Hematopoietic multipotent progenitor cell treated with erythropoietin and hydrocortisone succinate and interleukin-3 and kit ligand, for 6 days (in vitro differentiated cells): ENCODE measurements at regions not wholly inside any gene's neighbourhood (a gene's known extent, or its start where the extent isn't known, plus 50 kb on each side); places are given as distances from the start of the nearest gene placed in this dataset.
"Not testable (repeated sequence)": the region's sequence is repeated elsewhere in the genome, so short reads cannot be mapped to it uniquely, and the experiment has no call there.

ENCODE experiments used
- DNase-seq: peaks from one replicate; pipeline ENCODE4 v3.0.0-alpha.2; 2015

DNA sequence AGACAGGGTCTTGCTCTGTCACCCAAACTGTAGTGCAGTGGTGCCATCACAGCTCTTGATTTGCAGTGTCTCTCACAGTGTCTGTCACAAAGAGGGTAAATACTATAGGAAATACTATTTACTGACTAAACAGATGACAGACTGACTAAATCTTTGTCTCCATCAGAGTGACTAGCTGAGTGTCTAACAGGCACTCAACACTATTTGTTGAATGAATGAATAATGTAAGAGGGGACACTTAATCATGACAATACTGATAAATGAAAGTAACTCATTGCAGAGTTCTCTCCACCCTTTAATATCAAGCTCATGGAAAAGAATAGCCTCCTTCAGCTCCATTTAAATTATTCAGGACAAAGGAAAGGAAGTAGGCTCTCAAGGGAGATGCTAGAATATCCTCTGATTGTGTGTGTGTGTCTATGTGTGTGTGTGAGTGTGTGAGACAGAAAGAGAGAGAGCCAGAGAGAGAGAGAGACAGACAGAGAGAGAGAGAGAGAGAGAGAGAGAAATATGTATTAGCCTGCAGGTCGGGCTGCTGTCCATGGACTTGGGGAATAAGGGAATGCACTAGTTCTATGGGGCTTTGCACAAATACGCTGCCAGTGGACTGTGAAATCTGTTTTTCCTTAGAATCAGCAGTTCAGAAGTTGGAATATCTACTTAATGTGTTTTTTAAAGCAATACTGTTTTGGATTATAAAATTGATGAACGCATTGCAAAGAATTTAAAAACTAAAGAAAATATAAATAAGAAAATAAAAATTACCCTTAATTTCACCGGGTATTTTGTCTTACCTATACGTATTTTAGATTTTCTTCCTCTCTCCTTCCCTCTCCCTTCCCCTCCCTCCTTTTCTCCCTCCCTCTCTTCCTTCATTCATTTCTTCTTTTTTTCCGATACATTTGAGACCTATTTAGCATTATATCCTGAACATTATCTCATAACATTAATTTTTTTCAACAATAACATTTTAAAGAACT is 132.9 kb upstream of the LRIG1 start:
- DNase-seq, result no peak

- DNase-seq, result peak; percentile 4
These were observed 137.9 kb upstream of the LRIG1 start for GRCh38 chr3:66638717-66639116.

DNA sequence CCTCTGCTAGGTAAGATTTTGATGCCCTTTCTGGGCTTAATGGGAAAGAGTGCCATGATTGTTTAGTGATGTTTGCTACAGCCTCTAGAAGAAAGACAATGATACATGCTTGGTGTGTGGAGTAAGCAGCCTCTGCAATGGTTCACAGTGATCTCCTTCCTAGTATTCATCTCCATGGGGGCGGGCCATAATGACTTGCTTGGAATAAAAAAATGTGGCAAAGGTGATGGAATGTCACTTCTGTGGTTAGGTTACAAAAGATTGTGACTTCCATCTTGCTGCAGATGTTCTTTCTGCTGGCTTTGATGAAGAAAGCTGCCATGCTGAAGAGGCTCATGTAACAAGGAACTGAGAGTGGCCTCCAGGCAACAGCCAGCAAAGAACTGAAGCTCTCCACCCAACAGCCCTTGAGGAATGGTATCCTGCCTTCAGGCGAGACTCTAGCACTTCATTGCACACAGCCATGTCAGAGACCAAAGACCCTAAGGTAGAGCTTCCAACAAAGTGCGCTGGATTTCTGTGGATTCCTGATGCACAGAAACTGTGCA is 139.1 kb upstream of the LRIG1 start:
- DNase-seq, result no peak

DNA sequence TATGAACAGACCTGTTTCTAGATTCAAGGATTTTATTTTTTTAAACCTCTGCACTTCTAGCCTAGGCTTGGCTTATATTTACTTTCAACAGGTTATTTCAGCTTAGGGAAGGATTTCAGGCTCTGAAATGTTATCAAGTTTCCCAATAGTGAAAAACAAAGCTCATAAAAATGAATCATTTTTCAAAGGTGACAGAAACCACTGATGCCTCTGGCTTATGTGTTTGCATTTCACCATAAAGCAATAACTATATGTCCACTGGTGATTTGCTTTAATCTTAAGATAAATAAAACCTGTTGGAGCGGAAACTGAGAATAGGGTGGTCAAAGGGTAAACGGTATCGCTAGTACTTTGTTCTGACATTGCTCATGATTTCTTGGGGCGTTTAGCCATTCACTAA is 141.2 kb upstream of the LRIG1 start:
- no peak for DNase-seq

DNA sequence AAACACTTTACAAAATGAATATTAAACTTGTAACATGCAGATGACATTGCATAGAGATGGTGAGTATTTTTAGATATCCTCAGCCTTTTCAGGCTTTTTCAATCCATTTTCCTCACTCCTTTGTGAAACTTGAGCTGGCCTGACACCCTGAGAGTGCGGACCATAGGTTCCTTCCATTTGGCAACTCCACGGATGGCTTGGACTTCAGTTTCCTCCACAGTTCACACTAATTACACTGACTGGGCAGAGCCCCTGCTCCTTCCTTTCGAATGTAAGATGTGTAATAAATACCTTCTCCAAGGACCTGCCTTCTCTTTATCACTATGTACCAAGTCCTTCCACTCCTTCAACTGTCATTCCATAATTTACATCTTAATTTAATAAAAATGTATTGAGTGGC is 141.7 kb upstream of the LRIG1 start:
- DNase-seq, result no peak

DNA sequence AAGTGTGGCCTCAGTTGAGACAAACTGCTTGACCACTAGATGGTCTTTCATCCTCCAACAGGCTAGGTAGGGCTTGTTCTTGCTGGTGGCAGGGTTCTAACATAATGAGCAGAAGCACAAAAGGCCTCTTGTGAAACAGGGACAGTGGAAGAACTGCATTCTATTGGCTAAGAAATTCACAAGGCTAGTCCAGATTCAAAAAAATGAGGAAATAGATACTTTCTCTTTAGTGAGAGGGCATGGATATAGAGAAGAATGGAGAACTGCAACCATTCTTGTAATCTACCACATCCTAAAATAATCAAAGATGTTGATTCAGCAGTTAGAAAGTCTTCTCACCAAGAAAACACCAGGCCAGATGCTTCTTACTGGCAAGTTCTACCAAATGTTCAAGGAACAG is 143.7 kb upstream of the LRIG1 start:
- no peak for DNase-seq

GRCh38 chr3:66648975-66649374 is 148.2 kb upstream of the LRIG1 start:
- DNase-seq, result no peak

DNA sequence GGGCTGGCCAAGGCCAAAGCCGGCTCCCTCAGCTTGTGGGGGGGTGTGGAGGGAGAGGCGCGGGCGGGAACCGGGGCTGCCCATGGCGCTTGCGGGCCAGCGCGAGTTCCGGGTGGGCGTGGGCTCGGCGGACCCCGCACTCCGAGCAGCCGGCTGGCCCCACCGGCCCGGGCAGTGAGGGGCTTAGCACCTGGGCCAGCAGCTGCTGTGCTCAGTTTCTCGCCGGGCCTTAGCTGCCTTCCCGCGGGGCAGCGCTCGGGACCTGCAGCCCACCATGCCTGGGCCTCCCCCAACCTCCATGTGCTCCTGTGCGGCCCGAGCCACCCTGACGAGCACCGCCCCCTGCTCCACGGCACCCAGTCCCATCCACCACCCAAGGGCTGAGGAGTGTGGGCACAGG is 150.7 kb upstream of the LRIG1 start:
- not testable (repeated sequence) for DNase-seq

- not testable (repeated sequence) for DNase-seq
These were observed 151.3 kb upstream of the LRIG1 start for GRCh38 chr3:66652100-66652499.

- no peak for DNase-seq
These were observed 154.2 kb upstream of the LRIG1 start for GRCh38 chr3:66655044-66655443.

GRCh38 chr3:66655671-66656070 is 154.8 kb upstream of the LRIG1 start:
- no peak for DNase-seq

DNA sequence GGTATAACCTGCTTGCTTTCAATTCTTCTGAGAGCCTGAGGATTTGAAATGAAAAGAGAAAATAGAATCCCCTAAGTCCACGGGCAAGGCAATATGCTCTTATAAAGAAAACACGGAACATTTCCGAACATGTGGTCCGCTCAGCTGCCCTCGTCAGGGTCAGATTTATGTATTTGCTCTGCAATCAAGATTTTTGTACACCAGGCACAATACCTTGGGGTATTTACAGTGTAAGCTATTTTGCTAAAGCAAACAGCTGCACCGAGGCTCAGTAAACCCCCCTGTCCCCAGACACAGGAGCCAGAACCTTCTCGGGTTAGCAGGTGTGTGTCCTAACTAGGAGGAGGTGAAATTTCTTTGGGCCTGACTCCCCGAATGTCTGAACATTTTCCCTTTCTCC is 155.8 kb upstream of the LRIG1 start:
- no peak for DNase-seq

DNA sequence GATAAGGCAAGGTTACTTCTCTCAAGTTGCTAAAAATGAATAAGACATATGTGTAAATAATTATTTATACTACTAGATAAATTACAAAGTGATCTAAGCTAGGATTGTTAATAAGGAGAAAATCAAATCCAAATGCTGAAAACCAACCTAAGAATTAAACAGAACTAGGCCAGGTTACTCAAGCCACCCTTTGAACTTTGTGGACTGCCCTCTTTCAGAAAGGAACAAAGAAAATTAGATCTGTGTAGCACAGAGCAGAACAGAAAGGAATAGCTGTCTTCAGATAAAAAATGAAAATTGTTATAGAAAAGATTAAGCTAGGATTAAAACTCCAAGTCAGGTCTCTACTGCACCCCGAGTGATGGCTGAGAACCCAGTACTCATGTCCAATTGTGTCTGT is 158.2 kb upstream of the LRIG1 start:
- no peak for DNase-seq

GRCh38 chr3:66661628-66662027 is 160.8 kb upstream of the LRIG1 start:
- no peak for DNase-seq

DNA sequence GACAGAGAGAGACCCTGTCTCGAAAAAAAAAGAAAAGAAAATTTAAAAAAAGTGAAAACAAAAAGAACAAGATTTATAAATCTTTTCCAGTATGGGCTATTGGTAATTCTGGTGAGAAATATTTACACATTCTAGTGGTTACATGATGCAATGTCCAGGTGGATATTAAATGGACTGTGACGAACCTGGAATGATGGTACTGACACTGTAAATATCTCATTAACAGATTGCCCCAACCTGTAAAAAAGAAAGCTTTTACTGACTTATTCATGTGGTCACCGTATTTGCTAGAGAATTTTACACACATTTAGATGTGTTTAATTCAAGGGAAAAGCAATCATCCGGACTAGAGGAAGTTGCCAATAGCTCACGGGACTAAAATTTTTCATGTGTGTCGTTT is 162.1 kb upstream of the LRIG1 start:
- DNase-seq, result no peak

GRCh38 chr3:66665021-66665695 is 164.3 kb upstream of the LRIG1 start:
- DNase-seq, result no peak

- DNase-seq, result no peak
These were observed 165.5 kb upstream of the LRIG1 start for GRCh38 chr3:66666362-66666761.

DNA sequence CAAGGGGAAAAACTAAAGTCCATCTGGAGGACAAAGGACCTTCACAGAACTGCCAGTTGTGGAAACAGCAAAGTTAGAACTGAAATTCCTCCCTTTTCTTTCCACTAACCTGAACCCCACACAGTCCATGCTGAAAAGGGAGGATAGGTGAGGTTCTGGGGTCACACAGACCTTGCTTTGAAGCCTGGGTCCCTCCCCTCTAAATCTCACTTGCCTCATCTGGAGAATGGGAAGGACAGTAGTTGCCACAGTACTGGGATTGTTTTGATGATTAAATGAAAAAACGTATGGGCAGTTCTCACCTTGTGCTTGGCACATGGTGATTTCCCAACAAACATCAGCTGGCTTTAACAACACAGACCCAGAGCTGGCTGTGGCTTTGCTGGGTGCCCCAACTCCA is 166.4 kb upstream of the LRIG1 start:
- no peak for DNase-seq

DNA sequence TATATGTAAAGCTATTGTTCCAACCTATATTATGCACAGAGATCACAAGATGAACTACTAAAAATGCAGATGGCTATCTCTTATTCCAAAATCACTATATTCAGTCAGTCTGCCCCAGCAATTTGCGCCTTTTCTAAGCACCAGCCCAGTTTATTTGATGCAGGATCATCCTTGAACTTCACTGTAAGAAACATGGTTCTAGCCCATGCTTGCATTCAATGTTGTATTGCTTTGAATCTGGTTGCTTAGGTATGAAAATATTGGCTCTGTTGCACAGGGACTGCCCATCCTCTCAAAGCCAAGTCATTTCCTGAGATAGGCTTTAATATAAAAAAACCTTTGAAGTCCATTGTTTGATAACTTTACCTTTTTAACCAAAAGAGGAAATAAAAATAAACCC is 170.5 kb upstream of the LRIG1 start:
- DNase-seq, result no peak

- DNase-seq, result no peak
These were observed 172.0 kb upstream of the LRIG1 start for GRCh38 chr3:66672830-66673229.

DNA sequence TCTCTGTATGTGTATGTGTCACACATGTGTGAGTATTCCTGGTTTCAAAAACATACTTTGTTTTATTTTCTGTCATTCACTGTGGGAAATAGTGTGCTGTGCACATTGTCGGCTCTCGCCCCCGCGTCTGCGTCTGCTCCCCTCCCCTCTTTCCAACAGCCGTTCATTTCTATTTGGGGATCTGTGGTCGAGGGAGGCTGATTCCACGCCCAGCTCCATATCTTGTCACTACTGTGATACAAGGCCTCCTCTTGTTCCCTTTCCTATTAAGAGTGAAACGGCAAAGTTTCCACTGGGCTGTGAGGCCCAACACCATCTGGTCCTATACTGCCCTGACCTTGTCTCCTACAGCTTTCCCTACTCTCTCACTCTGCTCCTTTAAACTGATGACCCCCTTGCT is 172.5 kb upstream of the LRIG1 start:
- DNase-seq, result no peak

DNA sequence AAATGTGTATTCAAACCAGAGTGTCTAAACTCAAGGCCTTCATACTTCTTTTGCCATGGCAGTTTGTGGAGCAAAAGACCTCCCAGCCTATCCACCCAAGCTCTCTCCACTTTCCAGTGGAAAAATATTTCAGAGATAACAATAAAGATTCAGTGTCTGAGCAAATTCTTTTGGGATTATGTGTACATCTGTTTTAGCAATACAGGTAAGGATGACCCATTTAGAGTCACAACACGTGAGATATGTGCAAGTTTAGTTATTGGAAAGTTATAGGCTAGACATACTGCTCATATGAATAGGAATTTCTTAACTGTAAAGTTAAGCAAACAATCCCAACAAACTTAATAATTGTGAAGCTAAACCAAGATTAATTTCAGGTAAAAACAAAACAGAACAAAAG is 174.5 kb upstream of the LRIG1 start:
- DNase-seq, result no peak

DNA sequence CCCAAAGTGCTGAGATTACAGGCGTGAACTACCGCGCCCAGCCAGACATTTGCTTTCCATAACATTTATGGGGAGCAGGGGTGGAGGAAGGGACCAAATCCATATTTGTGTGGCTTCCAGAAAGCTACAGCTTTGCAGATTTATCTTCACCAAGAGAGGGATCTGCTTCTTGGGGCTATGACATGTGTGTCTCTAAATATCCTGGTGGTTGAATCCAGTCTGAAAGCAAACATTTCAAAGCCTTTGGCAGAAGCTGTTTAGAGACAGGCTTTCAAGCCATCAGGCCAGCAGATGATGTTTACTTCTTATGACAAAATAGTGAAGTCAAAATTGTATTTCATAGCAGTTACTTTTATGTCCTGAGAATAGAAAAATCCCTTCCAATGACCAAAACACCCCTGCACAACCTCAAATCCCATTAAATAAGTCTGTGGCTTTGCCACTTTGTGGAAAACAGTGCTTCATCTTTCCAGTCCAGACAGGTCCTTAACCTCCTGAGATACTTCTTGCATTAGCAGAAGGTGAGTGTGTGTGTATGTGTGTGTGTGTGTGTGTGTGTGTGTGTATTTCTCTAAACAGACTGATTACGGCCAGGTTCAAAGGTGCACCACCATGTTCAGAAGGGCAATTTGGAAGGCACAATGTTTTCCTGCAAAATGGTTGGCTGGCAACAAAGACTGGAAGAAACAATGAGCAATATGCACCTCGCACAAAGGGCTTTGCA is 191.4 kb upstream of the LRIG1 start:
- DNase-seq, result no peak
